ENCODE measurements at regions not wholly inside any gene's neighbourhood (a gene's known extent, or its start where the extent isn't known, plus 50 kb on each side); places are given as distances from the start of the nearest gene placed in this dataset.

DNA sequence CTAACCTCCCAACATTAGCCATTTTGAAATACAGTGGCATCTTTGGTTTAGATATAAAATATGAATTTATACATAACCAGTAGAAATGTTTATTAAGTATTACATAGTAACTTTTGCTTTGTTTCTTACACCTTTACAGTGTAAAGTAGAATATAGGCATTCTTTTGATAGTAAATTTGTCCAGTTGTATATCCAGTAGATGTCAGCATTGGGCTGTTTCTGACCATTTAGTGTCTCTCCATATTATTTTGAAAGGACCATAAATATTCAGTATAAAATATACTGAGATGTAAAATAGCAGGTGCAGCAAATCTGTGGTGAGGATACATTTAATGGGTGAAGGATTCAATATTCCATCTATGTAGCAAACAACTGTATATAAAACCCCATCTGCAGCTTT is 115.8 kb upstream of the ZRANB2 start:
- Histone ChIP-seq H3K27me3 (ENCODE audit: control insufficient read depth in 2 of 2, insufficient read depth in 2 of 2, low read length in 2 of 2) (no peaks in the 10 kb centered on the region), H3K27ac (ENCODE audit: low read depth, low read length) (no peak overlapping the region), H3K4me3 (ENCODE audit: low read length) (no peak overlapping the region), H3K4me1 (ENCODE audit: control insufficient read depth in 2 of 2, insufficient read depth in 2 of 2, low read length in 2 of 2) (no peaks in the 10 kb centered on the region), H3K9me3 (ENCODE audit: control insufficient read depth in 2 of 3, low read length in 3 of 3) (no peaks in the 10 kb centered on the region), H3K36me3 (ENCODE audit: control insufficient read depth in 2 of 3, insufficient read depth in 3 of 3, low read length in 3 of 3) (no peaks in the 10 kb centered on the region)
- H3K9me3 Mint-ChIP-seq: peaks cover 0 to 5% (median 0%) of the 10 kb centered on the region in 11 donors
- DNase-seq (no peak), ATAC-seq (no peak)
- H3K36me3 Mint-ChIP-seq: no peaks in the 10 kb centered on the region
- peaks cover 0 to 6% (median 0%) of the 10 kb centered on the region in 5 donors for H3K27me3 Mint-ChIP-seq
- POLR2A ChIA-PET: no interaction called here
- intact Hi-C loops (cut with micrococcal nuclease): no loop called here
- no peak overlapping the region for H3K27ac Mint-ChIP-seq
- CTCF ChIA-PET: no interaction called here
- H3K4me1 Mint-ChIP-seq: peaks cover 0 to 2% (median 0%) of the 10 kb centered on the region in 7 donors
- no peak overlapping the region for H3K4me3 Mint-ChIP-seq

- Mint-ChIP-seq H3K4me1 (no peaks in the 10 kb centered on the region), H3K27me3 (peaks cover 0 to 8% (median 0%) of the 10 kb centered on the region in 5 donors), H3K4me3 (no peak overlapping the region), H3K9me3 (peaks cover 0 to 11% (median 4%) of the 10 kb centered on the region in 11 donors), H3K27ac (no peak overlapping the region), H3K36me3 (no peaks in the 10 kb centered on the region)
- no peaks in the 10 kb centered on the region for H3K9me3 ChIP-seq (ENCODE audit: control insufficient read depth in 2 of 3, low read length in 3 of 3)
- H3K27ac ChIP-seq (ENCODE audit: low read depth, low read length): no peak overlapping the region
- H3K4me1 ChIP-seq (ENCODE audit: control insufficient read depth in 2 of 2, insufficient read depth in 2 of 2, low read length in 2 of 2): no peaks in the 10 kb centered on the region
- ATAC-seq (no peak), DNase-seq (no peak)
- no peak overlapping the region for H3K4me3 ChIP-seq (ENCODE audit: low read length)
- no peaks in the 10 kb centered on the region for H3K27me3 ChIP-seq (ENCODE audit: control insufficient read depth in 2 of 2, insufficient read depth in 2 of 2, low read length in 2 of 2)
- ChIA-PET POLR2A (no interaction called here), CTCF (no interaction called here)
- H3K36me3 ChIP-seq (ENCODE audit: control insufficient read depth in 2 of 3, insufficient read depth in 3 of 3, low read length in 3 of 3): no peaks in the 10 kb centered on the region
- intact Hi-C loops (cut with micrococcal nuclease): no loop called here
These were observed 112.3 kb upstream of the ZRANB2 start for GRCh38 chr1:71193153-71193552.

GRCh38 chr1:71191520-71191919 is 110.7 kb upstream of the ZRANB2 start:
- Histone ChIP-seq H3K27ac (ENCODE audit: low read depth, low read length) (no peak overlapping the region), H3K4me1 (ENCODE audit: control insufficient read depth in 2 of 2, insufficient read depth in 2 of 2, low read length in 2 of 2) (no peaks in the 10 kb centered on the region), H3K36me3 (ENCODE audit: control insufficient read depth in 2 of 3, insufficient read depth in 3 of 3, low read length in 3 of 3) (no peaks in the 10 kb centered on the region), H3K27me3 (ENCODE audit: control insufficient read depth in 2 of 2, insufficient read depth in 2 of 2, low read length in 2 of 2) (no peaks in the 10 kb centered on the region), H3K9me3 (ENCODE audit: control insufficient read depth in 2 of 3, low read length in 3 of 3) (no peaks in the 10 kb centered on the region), H3K4me3 (ENCODE audit: low read length) (no peak overlapping the region)
- no peaks in the 10 kb centered on the region for H3K36me3 Mint-ChIP-seq
- no peak overlapping the region for H3K4me3 Mint-ChIP-seq
- DNase-seq (no peak), ATAC-seq (no peak)
- intact Hi-C loops (cut with micrococcal nuclease): no loop called here
- H3K9me3 Mint-ChIP-seq: peaks cover 0 to 11% (median 6%) of the 10 kb centered on the region in 11 donors
- ChIA-PET POLR2A (no interaction called here), CTCF (no interaction called here)
- H3K27ac Mint-ChIP-seq: no peak overlapping the region
- no peaks in the 10 kb centered on the region for H3K4me1 Mint-ChIP-seq
- peaks cover 0 to 8% (median 0%) of the 10 kb centered on the region in 5 donors for H3K27me3 Mint-ChIP-seq

DNA sequence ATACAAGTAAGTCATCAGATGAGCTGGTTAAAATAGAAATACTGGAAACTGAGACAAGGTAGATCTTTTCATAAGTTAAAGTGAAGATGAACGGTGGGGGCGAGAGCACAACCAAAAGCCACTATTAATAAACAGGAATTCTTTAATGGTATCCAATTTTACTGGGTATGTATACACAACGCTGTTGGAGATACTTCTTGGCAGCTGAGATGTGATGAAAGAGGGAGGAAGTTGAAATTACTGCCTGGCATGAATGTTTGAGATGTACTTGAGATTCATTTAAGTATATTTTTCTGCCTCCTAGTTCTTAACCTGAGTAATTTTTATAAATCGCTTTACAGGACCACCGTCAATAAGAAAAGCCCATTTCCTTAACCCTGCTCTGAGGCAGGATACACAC is 110.0 kb upstream of the ZRANB2 start:
- H3K9me3 ChIP-seq (ENCODE audit: control insufficient read depth in 2 of 3, low read length in 3 of 3): no peaks in the 10 kb centered on the region
- no peaks in the 10 kb centered on the region for H3K36me3 Mint-ChIP-seq
- no peaks in the 10 kb centered on the region for H3K4me1 Mint-ChIP-seq
- ChIA-PET CTCF (no interaction called here), POLR2A (no interaction called here)
- H3K4me3 ChIP-seq (ENCODE audit: low read length): no peak overlapping the region
- intact Hi-C loops (cut with micrococcal nuclease): no loop called here
- no peak overlapping the region for H3K27ac Mint-ChIP-seq
- no peak for ATAC-seq
- H3K4me1 ChIP-seq (ENCODE audit: control insufficient read depth in 2 of 2, insufficient read depth in 2 of 2, low read length in 2 of 2): no peaks in the 10 kb centered on the region
- H3K27me3 ChIP-seq (ENCODE audit: control insufficient read depth in 2 of 2, insufficient read depth in 2 of 2, low read length in 2 of 2): no peaks in the 10 kb centered on the region
- no peaks in the 10 kb centered on the region for H3K36me3 ChIP-seq (ENCODE audit: control insufficient read depth in 2 of 3, insufficient read depth in 3 of 3, low read length in 3 of 3)
- no peak for DNase-seq
- peaks cover 0 to 11% (median 6%) of the 10 kb centered on the region in 11 donors for H3K9me3 Mint-ChIP-seq
- H3K27me3 Mint-ChIP-seq: peaks cover 0 to 8% (median 0%) of the 10 kb centered on the region in 5 donors
- H3K4me3 Mint-ChIP-seq: no peak overlapping the region
- no peak overlapping the region for H3K27ac ChIP-seq (ENCODE audit: low read depth, low read length)

- no peak for DNase-seq
- POLR2A ChIA-PET: no interaction called here
- H3K36me3 ChIP-seq (ENCODE audit: control insufficient read depth in 2 of 3, insufficient read depth in 3 of 3, low read length in 3 of 3): no peaks in the 10 kb centered on the region
- H3K4me3 Mint-ChIP-seq: no peak overlapping the region
- H3K27ac ChIP-seq (ENCODE audit: low read depth, low read length): no peak overlapping the region
- no peaks in the 10 kb centered on the region for H3K4me1 Mint-ChIP-seq
- no peaks in the 10 kb centered on the region for H3K4me1 ChIP-seq (ENCODE audit: control insufficient read depth in 2 of 2, insufficient read depth in 2 of 2, low read length in 2 of 2)
- no peak overlapping the region for H3K27ac Mint-ChIP-seq
- no peaks in the 10 kb centered on the region for H3K27me3 ChIP-seq (ENCODE audit: control insufficient read depth in 2 of 2, insufficient read depth in 2 of 2, low read length in 2 of 2)
- no peaks in the 10 kb centered on the region for H3K27me3 Mint-ChIP-seq
- H3K4me3 ChIP-seq (ENCODE audit: low read length): no peak overlapping the region
- intact Hi-C loops (cut with micrococcal nuclease): no loop called here
- H3K9me3 ChIP-seq (ENCODE audit: control insufficient read depth in 2 of 3, low read length in 3 of 3): no peaks in the 10 kb centered on the region
- H3K9me3 Mint-ChIP-seq: peaks cover 0 to 11% (median 6%) of the 10 kb centered on the region in 11 donors
- CTCF ChIA-PET: no interaction called here
- H3K36me3 Mint-ChIP-seq: peaks cover 0 to 4% (median 0%) of the 10 kb centered on the region in 5 donors
- no peak for ATAC-seq
These were observed 103.6 kb upstream of the ZRANB2 start for GRCh38 chr1:71184410-71184809.

- Mint-ChIP-seq H3K36me3 (peaks cover 0 to 4% (median 0%) of the 10 kb centered on the region in 5 donors), H3K27ac (no peak overlapping the region), H3K9me3 (peaks cover 0 to 14% (median 5%) of the 10 kb centered on the region in 11 donors), H3K27me3 (peaks cover 0 to 6% (median 0%) of the 10 kb centered on the region in 5 donors), H3K4me1 (no peaks in the 10 kb centered on the region), H3K4me3 (no peak overlapping the region)
- ChIA-PET CTCF (no interaction called here), POLR2A (no interaction called here)
- Histone ChIP-seq H3K27me3 (ENCODE audit: control insufficient read depth in 2 of 2, insufficient read depth in 2 of 2, low read length in 2 of 2) (no peaks in the 10 kb centered on the region), H3K4me1 (ENCODE audit: control insufficient read depth in 2 of 2, insufficient read depth in 2 of 2, low read length in 2 of 2) (no peaks in the 10 kb centered on the region), H3K9me3 (ENCODE audit: control insufficient read depth in 2 of 3, low read length in 3 of 3) (no peaks in the 10 kb centered on the region), H3K36me3 (ENCODE audit: control insufficient read depth in 2 of 3, insufficient read depth in 3 of 3, low read length in 3 of 3) (no peaks in the 10 kb centered on the region), H3K4me3 (ENCODE audit: low read length) (no peak overlapping the region), H3K27ac (ENCODE audit: low read depth, low read length) (no peak overlapping the region)
- intact Hi-C loops (cut with micrococcal nuclease): no loop called here
- DNase-seq (no peak), ATAC-seq (no peak)
These were observed 99.2 kb upstream of the ZRANB2 start for GRCh38 chr1:71179997-71180396.

GRCh38 chr1:71170925-71171324 is 90.1 kb upstream of the ZRANB2 start:
- POLR2A ChIA-PET: no interaction called here
- intact Hi-C loops (cut with micrococcal nuclease): no loop called here
- CTCF ChIA-PET: no interaction called here
- H3K36me3 Mint-ChIP-seq: no peaks in the 10 kb centered on the region
- Histone ChIP-seq H3K4me1 (ENCODE audit: control insufficient read depth in 2 of 2, insufficient read depth in 2 of 2, low read length in 2 of 2) (no peaks in the 10 kb centered on the region), H3K27ac (ENCODE audit: low read depth, low read length) (no peak overlapping the region), H3K27me3 (ENCODE audit: control insufficient read depth in 2 of 2, insufficient read depth in 2 of 2, low read length in 2 of 2) (no peaks in the 10 kb centered on the region), H3K4me3 (ENCODE audit: low read length) (no peak overlapping the region), H3K36me3 (ENCODE audit: control insufficient read depth in 2 of 3, insufficient read depth in 3 of 3, low read length in 3 of 3) (no peaks in the 10 kb centered on the region), H3K9me3 (ENCODE audit: control insufficient read depth in 2 of 3, low read length in 3 of 3) (no peaks in the 10 kb centered on the region)
- peaks cover 0 to 11% (median 4%) of the 10 kb centered on the region in 11 donors for H3K9me3 Mint-ChIP-seq
- DNase-seq: no peak
- H3K4me1 Mint-ChIP-seq: no peaks in the 10 kb centered on the region
- no peak overlapping the region for H3K4me3 Mint-ChIP-seq
- no peak for ATAC-seq
- H3K27ac Mint-ChIP-seq: no peak overlapping the region
- peaks cover 0 to 7% (median 0%) of the 10 kb centered on the region in 5 donors for H3K27me3 Mint-ChIP-seq
